Neural progenitor cell (in vitro differentiated cells): ENCODE measurements at regions not wholly inside any gene's neighbourhood (a gene's known extent, or its start where the extent isn't known, plus 50 kb on each side); places are given as distances from the start of the nearest gene placed in this dataset.

Source experiments
- CTCF ChIP-seq: fragments of 200-600 bp; sonication (generic); IDR thresholded peaks from 2 replicates; pipeline ENCODE4 v1.5.1; 2017; ENCODE audit warnings: antibody characterized with exemption, mild to moderate bottlenecking
- EZH2 ChIP-seq: fragments of 200-600 bp; sonication (generic); IDR thresholded peaks from 2 replicates; pipeline ENCODE4 v1.6.1; 2017; ENCODE audit warnings: antibody characterized with exemption, mild to moderate bottlenecking, moderate library complexity
- EZH2phosphoT487 ChIP-seq: fragments of 200-600 bp; sonication (generic); IDR thresholded peaks from 2 replicates; pipeline ENCODE4 v1.6.1; 2017; ENCODE audit warnings: antibody characterized with exemption

DNA sequence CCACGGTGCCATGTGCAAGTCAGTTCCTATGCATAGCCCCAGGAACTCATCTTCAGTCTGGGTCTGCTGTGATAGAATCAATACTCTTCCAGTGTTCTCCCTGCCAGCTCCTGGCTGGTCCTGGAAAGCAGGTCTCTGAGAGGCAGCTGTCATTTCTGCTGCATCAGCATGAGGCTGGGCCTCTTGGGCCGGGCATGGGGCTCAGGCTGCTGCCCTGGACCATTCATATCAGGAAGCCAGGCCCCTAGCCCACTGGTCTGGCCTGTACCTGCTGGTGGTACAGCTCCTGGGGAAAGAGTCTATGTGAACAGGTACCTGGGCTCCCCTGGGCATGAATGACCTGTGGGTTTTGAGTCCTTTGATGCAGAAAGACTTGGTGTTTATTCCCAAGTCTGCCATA lies 173.6 kb upstream of the CSF3R start:
- TF ChIP-seq CTCF (no peak), EZH2 (no peak), EZH2phosphoT487 (no peak)
